Thoracic aorta (tissue), 2 donors: ENCODE measurements at regions not wholly inside any gene's neighbourhood (a gene's known extent, or its start where the extent isn't known, plus 50 kb on each side); places are given as distances from the start of the nearest gene placed in this dataset.

Source experiments
- ATAC-seq: fragments of 150-250 bp; one replicate; pipeline ENCODE4 v1.8.0; 2017; ENCODE audit warnings: low read depth; ENCODE audit not compliant: insufficient number of reproducible peaks, low FRiP score
- DNase-seq: peaks from one replicate; pipeline ENCODE4 v3.0.0-alpha.2; 2020; ENCODE audit warnings: low spot score
- H3K27ac ChIP-seq, 2 donors: fragments of 200-600 bp; sonication (generic); 1 replicate in 1 of 2; 2 replicates in 1 of 2; pipeline ENCODE4 v1.5.1; 2016; ENCODE audit warnings: mild to moderate bottlenecking in 2 of 2, moderate library complexity in 2 of 2
- H3K27me3 ChIP-seq: fragments of 200-600 bp; sonication (generic); replicated peaks from 2 replicates; pipeline ENCODE4 v1.6.0; 2016; ENCODE audit warnings: mild to moderate bottlenecking; ENCODE audit not compliant: insufficient read depth
- H3K36me3 ChIP-seq: fragments of 200-600 bp; sonication (generic); one replicate; pipeline ENCODE4 v1.5.1; 2016
- H3K4me1 ChIP-seq, 2 donors: fragments of 200-600 bp; sonication (generic); 1 replicate in 1 of 2; 2 replicates in 1 of 2; pipeline versions ENCODE4 v1.5.1 to v1.6.0; 2016; ENCODE audit warnings: low read depth in 2 of 2, mild to moderate bottlenecking in 1 of 2; ENCODE audit not compliant: control insufficient read depth in 1 of 2
- H3K4me3 ChIP-seq: fragments of 200-600 bp; sonication (generic); 2 replicates; pipeline ENCODE4 v1.5.1; 2016; ENCODE audit warnings: mild to moderate bottlenecking
- H3K9me3 ChIP-seq: fragments of 200-600 bp; sonication (generic); 2 replicates; pipeline ENCODE4 v1.5.1; 2016
- CTCF ChIP-seq: fragments of 200-600 bp; sonication (generic); IDR thresholded peaks from one replicate; pipeline ENCODE4 v1.5.1; 2019; ENCODE audit warnings: antibody characterized with exemption

GRCh38 chr4:141849367-141849766 lies 213.0 kb downstream of the IL15 start:
- Histone ChIP-seq H3K27me3 (no peaks in the 10 kb centered on the region), H3K36me3 (no peaks in the 10 kb centered on the region), H3K27ac (no peak overlapping the region), H3K4me1 (no peaks in the 10 kb centered on the region), H3K9me3 (no peaks in the 10 kb centered on the region), H3K4me3 (no peak overlapping the region)
- DNase-seq (no peak), ATAC-seq (no peak)
- TF ChIP-seq CTCF = no peak

- TF ChIP-seq CTCF = no peak
- no peaks in the 10 kb centered on the region for H3K27me3 ChIP-seq
- H3K4me1 ChIP-seq = no peaks in the 10 kb centered on the region
- ATAC-seq (peak; percentile 61), DNase-seq (no peak)
- H3K36me3 ChIP-seq = no peaks in the 10 kb centered on the region
- H3K27ac ChIP-seq = no peak overlapping the region
- H3K4me3 ChIP-seq = no peak overlapping the region
- H3K9me3 ChIP-seq = no peaks in the 10 kb centered on the region
Measured at GRCh38 chr4:141849778-141850177, 213.4 kb downstream of the IL15 start.

- DNase-seq (no peak), ATAC-seq (no peak)
- H3K4me3 ChIP-seq = no peak overlapping the region
- TF ChIP-seq CTCF = no peak
- peaks cover 8% of the 10 kb centered on the region for H3K9me3 ChIP-seq
- no peaks in the 10 kb centered on the region for H3K27me3 ChIP-seq
- H3K4me1 ChIP-seq = no peaks in the 10 kb centered on the region
- H3K27ac ChIP-seq = no peak overlapping the region
- H3K36me3 ChIP-seq = no peaks in the 10 kb centered on the region
Measured at GRCh38 chr4:141851246-141851891, 215.0 kb downstream of the IL15 start.

GRCh38 chr4:141853091-141853764 lies 216.8 kb downstream of the IL15 start:
- Histone ChIP-seq H3K4me3 (no peak overlapping the region), H3K36me3 (no peaks in the 10 kb centered on the region), H3K9me3 (peaks cover 8% of the 10 kb centered on the region), H3K27ac (no peak overlapping the region), H3K4me1 (no peaks in the 10 kb centered on the region), H3K27me3 (no peaks in the 10 kb centered on the region)
- DNase-seq (no peak), ATAC-seq (no peak)
- TF ChIP-seq CTCF = no peak

- no peak for TF ChIP-seq CTCF
- no peak for ATAC-seq
- no peak overlapping the region for H3K4me3 ChIP-seq
- H3K27me3 ChIP-seq = no peaks in the 10 kb centered on the region
- H3K27ac ChIP-seq = no peak overlapping the region
- peaks cover 8% of the 10 kb centered on the region for H3K9me3 ChIP-seq
- H3K4me1 ChIP-seq = no peaks in the 10 kb centered on the region
- no peaks in the 10 kb centered on the region for H3K36me3 ChIP-seq
- no peak for DNase-seq
Measured at GRCh38 chr4:141858437-141858836, 222.1 kb downstream of the IL15 start.
